ENCODE measurements at regions not wholly inside any gene's neighbourhood (a gene's known extent, or its start where the extent isn't known, plus 50 kb on each side); places are given as distances from the start of the nearest gene placed in this dataset.

DNA sequence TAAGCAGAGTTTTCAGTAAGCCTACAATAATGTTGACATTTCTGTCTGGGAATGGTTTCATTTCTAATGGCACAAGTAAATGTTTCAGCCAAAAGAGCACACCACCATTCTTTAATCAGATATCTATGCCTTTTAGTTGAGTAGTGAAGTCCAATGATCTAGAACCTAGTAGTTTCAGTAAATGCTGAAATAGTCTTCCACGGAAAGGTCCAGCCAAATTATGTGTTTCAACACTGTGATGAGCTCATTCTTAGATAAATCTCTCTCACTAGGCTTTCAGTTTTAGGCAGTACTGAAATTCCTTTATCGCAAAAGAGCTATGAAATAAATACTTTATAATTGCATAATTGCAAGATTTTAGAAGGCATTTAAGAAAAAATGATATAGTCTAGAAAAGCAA lies 816.8 kb upstream of the PCDH9 start:
- Mint-ChIP-seq H3K27me3 (ENCODE audit: low read depth) (no peaks in the 10 kb centered on the region), H3K9me3 (ENCODE audit: low read depth) (no peaks in the 10 kb centered on the region), H3K36me3 (ENCODE audit: low read depth) (no peaks in the 10 kb centered on the region), H3K27ac (ENCODE audit: unreplicated experiment) (no peak overlapping the region), H3K4me3 (ENCODE audit: unreplicated experiment) (no peak overlapping the region), H3K4me1 (ENCODE audit: low read depth) (no peaks in the 10 kb centered on the region)
- TF ChIP-seq, protein P1, sequence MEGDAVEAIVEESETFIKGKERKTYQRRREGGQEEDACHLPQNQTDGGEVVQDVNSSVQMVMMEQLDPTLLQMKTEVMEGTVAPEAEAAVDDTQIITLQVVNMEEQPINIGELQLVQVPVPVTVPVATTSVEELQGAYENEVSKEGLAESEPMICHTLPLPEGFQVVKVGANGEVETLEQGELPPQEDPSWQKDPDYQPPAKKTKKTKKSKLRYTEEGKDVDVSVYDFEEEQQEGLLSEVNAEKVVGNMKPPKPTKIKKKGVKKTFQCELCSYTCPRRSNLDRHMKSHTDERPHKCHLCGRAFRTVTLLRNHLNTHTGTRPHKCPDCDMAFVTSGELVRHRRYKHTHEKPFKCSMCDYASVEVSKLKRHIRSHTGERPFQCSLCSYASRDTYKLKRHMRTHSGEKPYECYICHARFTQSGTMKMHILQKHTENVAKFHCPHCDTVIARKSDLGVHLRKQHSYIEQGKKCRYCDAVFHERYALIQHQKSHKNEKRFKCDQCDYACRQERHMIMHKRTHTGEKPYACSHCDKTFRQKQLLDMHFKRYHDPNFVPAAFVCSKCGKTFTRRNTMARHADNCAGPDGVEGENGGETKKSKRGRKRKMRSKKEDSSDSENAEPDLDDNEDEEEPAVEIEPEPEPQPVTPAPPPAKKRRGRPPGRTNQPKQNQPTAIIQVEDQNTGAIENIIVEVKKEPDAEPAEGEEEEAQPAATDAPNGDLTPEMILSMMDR (IDR thresholded peaks at IDR 0.05): no peak
- no peak for DNase-seq (ENCODE audit: low spot score)

DNA sequence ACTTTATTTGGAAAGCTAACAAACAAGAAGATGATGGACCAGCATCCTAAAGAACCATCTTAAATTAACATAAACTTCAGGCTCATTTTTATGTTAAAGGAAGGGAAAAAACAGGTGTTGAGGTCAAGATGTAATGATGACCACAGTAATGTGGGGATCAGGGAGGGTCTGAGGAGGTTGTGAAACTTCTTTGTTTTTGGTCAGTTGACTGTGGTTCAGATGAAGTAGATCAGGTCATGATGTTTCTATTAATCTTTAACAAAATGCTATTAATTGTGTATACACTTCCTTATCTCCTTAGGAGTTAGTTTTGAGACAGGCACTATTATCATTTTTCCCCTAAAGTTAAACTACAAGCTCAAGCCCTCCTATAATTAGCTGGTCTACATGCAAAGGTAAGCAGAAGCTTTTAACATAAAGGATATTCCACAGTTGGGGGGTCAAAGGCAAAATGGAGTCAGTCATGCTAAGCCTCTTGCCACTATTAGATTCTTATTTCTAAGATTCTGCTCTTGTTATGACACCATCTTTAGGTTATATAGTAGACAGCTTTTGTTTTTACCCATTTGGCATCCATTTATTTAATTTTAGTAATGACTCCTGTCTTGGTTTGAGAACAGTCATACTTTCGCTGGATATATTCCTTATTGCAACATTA lies 800.1 kb upstream of the PCDH9 start:
- Mint-ChIP-seq H3K27me3 (ENCODE audit: low read depth) (no peaks in the 10 kb centered on the region), H3K27ac (ENCODE audit: unreplicated experiment) (no peak overlapping the region), H3K36me3 (ENCODE audit: low read depth) (no peaks in the 10 kb centered on the region), H3K9me3 (ENCODE audit: low read depth) (no peaks in the 10 kb centered on the region), H3K4me3 (ENCODE audit: unreplicated experiment) (no peak overlapping the region), H3K4me1 (ENCODE audit: low read depth) (no peaks in the 10 kb centered on the region)
- TF ChIP-seq, protein P1 (IDR thresholded peaks at IDR 0.05): no peak
- DNase-seq (ENCODE audit: low spot score): no peak

DNA sequence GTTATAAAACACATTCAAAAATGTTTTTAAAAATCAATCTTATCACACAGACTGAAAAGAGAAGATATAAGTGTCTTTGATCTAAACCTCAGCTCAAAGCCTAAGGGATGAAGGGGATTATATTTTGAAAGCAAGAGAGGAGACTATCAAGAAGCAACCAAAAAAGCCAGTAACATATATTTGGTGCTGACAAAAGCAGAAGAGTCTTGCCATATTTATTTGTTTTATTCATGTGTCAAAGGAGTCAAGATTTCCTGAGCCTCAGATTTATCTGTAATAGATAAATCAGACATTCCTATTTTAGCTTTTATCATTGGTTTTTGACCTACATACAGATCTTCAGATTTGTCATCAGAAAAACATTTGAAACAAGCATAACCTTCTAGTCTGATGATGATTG lies 798.6 kb upstream of the PCDH9 start:
- no peaks in the 10 kb centered on the region for H3K27me3 Mint-ChIP-seq (ENCODE audit: low read depth)
- H3K4me1 Mint-ChIP-seq (ENCODE audit: low read depth): no peaks in the 10 kb centered on the region
- H3K4me3 Mint-ChIP-seq (ENCODE audit: unreplicated experiment): no peak overlapping the region
- H3K36me3 Mint-ChIP-seq (ENCODE audit: low read depth): no peaks in the 10 kb centered on the region
- H3K9me3 Mint-ChIP-seq (ENCODE audit: low read depth): peaks cover 3% of the 10 kb centered on the region
- DNase-seq (ENCODE audit: low spot score): no peak
- H3K27ac Mint-ChIP-seq (ENCODE audit: unreplicated experiment): no peak overlapping the region
- TF ChIP-seq, protein P1 (IDR thresholded peaks at IDR 0.05): no peak

DNA sequence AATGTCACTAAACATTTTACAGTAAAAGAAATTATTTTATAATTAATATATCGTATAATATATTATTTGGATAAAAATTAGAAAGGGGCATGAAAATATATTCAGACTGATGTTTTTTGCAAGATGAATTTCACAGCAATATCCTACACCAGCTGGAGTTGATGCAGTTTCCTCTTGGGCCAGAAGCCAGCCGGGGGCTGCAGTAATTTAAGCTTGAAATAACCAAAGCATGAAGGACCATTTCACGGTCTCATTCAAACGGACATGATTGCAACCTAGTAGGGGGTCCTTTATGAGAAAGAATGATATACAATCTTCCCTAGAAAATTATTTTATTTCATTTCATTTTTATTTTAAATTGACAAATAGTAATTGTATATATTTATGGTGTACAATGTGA lies 797.2 kb upstream of the PCDH9 start:
- DNase-seq (ENCODE audit: low spot score): no peak
- Mint-ChIP-seq H3K4me3 (ENCODE audit: unreplicated experiment) (no peak overlapping the region), H3K4me1 (ENCODE audit: low read depth) (no peaks in the 10 kb centered on the region), H3K36me3 (ENCODE audit: low read depth) (no peaks in the 10 kb centered on the region), H3K27me3 (ENCODE audit: low read depth) (no peaks in the 10 kb centered on the region), H3K9me3 (ENCODE audit: low read depth) (peaks cover 5% of the 10 kb centered on the region), H3K27ac (ENCODE audit: unreplicated experiment) (no peak overlapping the region)
- TF ChIP-seq, protein P1 (IDR thresholded peaks at IDR 0.05): no peak

DNA sequence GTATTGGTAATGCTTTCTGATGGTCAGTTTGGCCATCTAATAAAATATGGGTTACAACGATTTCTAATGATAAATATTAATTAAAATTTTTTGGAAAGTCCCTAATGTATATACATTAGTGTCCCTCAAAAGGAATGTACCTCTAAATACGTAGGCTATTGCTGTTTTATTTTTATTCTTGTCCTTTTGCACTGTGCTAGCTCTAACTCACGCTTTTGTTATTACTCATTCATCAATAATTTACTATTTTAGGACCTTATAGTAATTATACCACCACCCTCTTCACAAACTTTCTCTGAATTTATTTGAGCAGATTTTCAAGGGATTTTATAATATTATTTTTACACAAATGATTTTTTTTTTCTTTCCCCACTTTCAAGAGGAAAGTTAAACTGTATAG lies 795.9 kb upstream of the PCDH9 start:
- DNase-seq (ENCODE audit: low spot score): no peak
- no peak overlapping the region for H3K27ac Mint-ChIP-seq (ENCODE audit: unreplicated experiment)
- no peaks in the 10 kb centered on the region for H3K4me1 Mint-ChIP-seq (ENCODE audit: low read depth)
- H3K9me3 Mint-ChIP-seq (ENCODE audit: low read depth): peaks cover 12% of the 10 kb centered on the region
- no peaks in the 10 kb centered on the region for H3K36me3 Mint-ChIP-seq (ENCODE audit: low read depth)
- TF ChIP-seq, protein P1 (IDR thresholded peaks at IDR 0.05): no peak
- no peaks in the 10 kb centered on the region for H3K27me3 Mint-ChIP-seq (ENCODE audit: low read depth)
- H3K4me3 Mint-ChIP-seq (ENCODE audit: unreplicated experiment): no peak overlapping the region
